ENCODE measurements at regions not wholly inside any gene's neighbourhood (a gene's known extent, or its start where the extent isn't known, plus 50 kb on each side); places are given as distances from the start of the nearest gene placed in this dataset.

DNA sequence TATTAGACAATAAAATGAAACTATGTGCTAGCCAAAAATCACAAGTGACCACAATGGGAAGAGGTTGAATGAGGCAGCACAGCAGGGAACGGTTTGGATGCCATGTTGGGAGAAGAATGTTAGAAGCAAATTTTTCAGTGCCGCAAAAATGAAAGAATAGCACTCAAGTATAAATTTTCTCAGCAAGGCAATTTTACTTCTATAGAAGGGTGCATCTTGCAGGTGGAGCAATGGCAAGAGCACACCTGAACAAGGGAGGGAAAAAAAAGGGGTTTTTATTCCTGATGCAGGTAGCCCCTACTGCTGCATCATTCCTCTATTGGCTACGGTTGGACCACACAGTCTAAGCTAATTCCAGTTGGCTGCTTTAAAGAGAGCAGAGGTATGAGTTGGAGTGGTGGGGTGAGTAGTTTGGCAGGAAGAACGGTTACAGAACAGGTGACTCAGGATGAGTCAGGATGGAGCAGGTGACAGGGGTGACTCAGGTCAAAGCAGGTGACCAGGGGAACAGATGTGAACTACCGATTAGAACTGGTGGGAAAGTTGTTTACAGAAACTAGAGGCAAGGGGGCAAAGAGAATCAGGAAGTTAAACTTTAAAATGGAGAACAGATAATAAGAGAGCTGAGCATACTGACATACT lies 301.1 kb upstream of the NRIP1 start:
- Histone ChIP-seq H3K36me3 (replicated peaks in 1 of 2; ENCODE audit: control insufficient read depth in 1 of 2, insufficient read depth in 2 of 2, low read length in 2 of 2) (peaks cover 0 to 2% of the 10 kb centered on the region in 2 experiments; a peak in 1 of 5 replicates), H3K27me3 (ENCODE audit: control insufficient read depth in 1 of 2, insufficient read depth in 2 of 2, low read length in 2 of 2) (no peaks in the 10 kb centered on the region), H3K9me3 (ENCODE audit: low read length) (peaks cover 9% of the 10 kb centered on the region; the same call in 1 of the 2 replicates), H3K4me2 (ENCODE audit: low read depth, low read length) (no peak overlapping the region), H4K20me1 (ENCODE audit: insufficient read depth, low read length) (no peaks in the 10 kb centered on the region), H2AFZ (ENCODE audit: low read length) (no peak overlapping the region), H3K9ac (ENCODE audit: insufficient read depth, low read depth, low read length) (no peak overlapping the region), H3K79me2 (ENCODE audit: insufficient read depth, low read length) (no peaks in the 10 kb centered on the region), H3K27ac (ENCODE audit: extremely low read length, insufficient read depth, low read length) (no peak overlapping the region), H3K4me1 (ENCODE audit: insufficient read depth, low read length) (peaks cover 13% of the 10 kb centered on the region), H3K4me3 (replicated peaks in 1 of 3; ENCODE audit: insufficient read depth in 1 of 3, low read depth in 2 of 3, low read length in 3 of 3) (no peak overlapping the region)
- FAIRE-seq: no peak
- no TSS peak for BruUV-seq (replicated peaks)
- CTCF ChIA-PET (ENCODE audit: low intra/inter-chr PET ratio, low total read pairs): no interaction called here
- ATAC-seq: no peak
- POLR2A ChIA-PET: no interaction called here
- intact Hi-C loops (cut with micrococcal nuclease; ENCODE audit: unreplicated experiment): no loop called here
- in situ Hi-C loops (cut with HindIII; ENCODE audit: extremely low pct_ligation_motif_present, low pct_unique_long_range_greater_than_20kb): no loop called here
- peak; percentile 13 for DNase-seq (ENCODE audit: low spot score)
- WGBS (ENCODE audit: low lambda C conversion rate): 58% methylated on average over 5 of the region's 5 CpGs
- TF ChIP-seq DNMT1 (CRISPR knock-in tag; IDR thresholded peaks at IDR 0.05): no peak
- TF ChIP-seq ZFP62 (CRISPR knock-in tag; IDR thresholded peaks at IDR 0.05): no peak
- TF ChIP-seq IRF2 (CRISPR knock-in tag; IDR thresholded peaks at IDR 0.05): no peak
- TF ChIP-seq, protein P1, sequence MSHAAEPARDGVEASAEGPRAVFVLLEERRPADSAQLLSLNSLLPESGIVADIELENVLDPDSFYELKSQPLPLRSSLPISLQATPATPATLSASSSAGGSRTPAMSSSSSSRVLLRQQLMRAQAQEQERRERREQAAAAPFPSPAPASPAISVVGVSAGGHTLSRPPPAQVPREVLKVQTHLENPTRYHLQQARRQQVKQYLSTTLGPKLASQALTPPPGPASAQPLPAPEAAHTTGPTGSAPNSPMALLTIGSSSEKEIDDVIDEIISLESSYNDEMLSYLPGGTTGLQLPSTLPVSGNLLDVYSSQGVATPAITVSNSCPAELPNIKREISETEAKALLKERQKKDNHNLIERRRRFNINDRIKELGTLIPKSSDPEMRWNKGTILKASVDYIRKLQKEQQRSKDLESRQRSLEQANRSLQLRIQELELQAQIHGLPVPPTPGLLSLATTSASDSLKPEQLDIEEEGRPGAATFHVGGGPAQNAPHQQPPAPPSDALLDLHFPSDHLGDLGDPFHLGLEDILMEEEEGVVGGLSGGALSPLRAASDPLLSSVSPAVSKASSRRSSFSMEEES (CRISPR knock-in tag; IDR thresholded peaks at IDR 0.05): peak; percentile 74
- TF ChIP-seq, protein P2, sequence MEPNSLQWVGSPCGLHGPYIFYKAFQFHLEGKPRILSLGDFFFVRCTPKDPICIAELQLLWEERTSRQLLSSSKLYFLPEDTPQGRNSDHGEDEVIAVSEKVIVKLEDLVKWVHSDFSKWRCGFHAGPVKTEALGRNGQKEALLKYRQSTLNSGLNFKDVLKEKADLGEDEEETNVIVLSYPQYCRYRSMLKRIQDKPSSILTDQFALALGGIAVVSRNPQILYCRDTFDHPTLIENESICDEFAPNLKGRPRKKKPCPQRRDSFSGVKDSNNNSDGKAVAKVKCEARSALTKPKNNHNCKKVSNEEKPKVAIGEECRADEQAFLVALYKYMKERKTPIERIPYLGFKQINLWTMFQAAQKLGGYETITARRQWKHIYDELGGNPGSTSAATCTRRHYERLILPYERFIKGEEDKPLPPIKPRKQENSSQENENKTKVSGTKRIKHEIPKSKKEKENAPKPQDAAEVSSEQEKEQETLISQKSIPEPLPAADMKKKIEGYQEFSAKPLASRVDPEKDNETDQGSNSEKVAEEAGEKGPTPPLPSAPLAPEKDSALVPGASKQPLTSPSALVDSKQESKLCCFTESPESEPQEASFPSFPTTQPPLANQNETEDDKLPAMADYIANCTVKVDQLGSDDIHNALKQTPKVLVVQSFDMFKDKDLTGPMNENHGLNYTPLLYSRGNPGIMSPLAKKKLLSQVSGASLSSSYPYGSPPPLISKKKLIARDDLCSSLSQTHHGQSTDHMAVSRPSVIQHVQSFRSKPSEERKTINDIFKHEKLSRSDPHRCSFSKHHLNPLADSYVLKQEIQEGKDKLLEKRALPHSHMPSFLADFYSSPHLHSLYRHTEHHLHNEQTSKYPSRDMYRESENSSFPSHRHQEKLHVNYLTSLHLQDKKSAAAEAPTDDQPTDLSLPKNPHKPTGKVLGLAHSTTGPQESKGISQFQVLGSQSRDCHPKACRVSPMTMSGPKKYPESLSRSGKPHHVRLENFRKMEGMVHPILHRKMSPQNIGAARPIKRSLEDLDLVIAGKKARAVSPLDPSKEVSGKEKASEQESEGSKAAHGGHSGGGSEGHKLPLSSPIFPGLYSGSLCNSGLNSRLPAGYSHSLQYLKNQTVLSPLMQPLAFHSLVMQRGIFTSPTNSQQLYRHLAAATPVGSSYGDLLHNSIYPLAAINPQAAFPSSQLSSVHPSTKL (CRISPR knock-in tag; IDR thresholded peaks at IDR 0.05): 0 out of 2 replicates have a peak, but pooled peaks have one; percentile 26
- TF ChIP-seq EP300 (IDR thresholded peaks at IDR 0.05; ENCODE audit: low read depth in 2 of 2, low read length in 2 of 2): peak in 1 of 2 experiments; percentile 57; a peak in 1 of 4 replicates
- TF ChIP-seq EP300 (CRISPR knock-in tag; IDR thresholded peaks at IDR 0.05; ENCODE audit: borderline replicate concordance): no peak
- TF ChIP-seq KLF13 (CRISPR knock-in tag; IDR thresholded peaks at IDR 0.05): no peak
- TF ChIP-seq CEBPG (CRISPR knock-in tag; IDR thresholded peaks at IDR 0.05): no peak
- TF ChIP-seq FOSL2 (CRISPR knock-in tag; IDR thresholded peaks at IDR 0.05): peak; percentile 91
- TF ChIP-seq ZNF136 (CRISPR knock-in tag; IDR thresholded peaks at IDR 0.05; ENCODE audit: low read depth): no peak
- TF ChIP-seq, protein P3, sequence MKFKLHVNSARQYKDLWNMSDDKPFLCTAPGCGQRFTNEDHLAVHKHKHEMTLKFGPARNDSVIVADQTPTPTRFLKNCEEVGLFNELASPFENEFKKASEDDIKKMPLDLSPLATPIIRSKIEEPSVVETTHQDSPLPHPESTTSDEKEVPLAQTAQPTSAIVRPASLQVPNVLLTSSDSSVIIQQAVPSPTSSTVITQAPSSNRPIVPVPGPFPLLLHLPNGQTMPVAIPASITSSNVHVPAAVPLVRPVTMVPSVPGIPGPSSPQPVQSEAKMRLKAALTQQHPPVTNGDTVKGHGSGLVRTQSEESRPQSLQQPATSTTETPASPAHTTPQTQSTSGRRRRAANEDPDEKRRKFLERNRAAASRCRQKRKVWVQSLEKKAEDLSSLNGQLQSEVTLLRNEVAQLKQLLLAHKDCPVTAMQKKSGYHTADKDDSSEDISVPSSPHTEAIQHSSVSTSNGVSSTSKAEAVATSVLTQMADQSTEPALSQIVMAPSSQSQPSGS (CRISPR knock-in tag; IDR thresholded peaks at IDR 0.05): no peak
- no peak for TF ChIP-seq HNF4G (IDR thresholded peaks at IDR 0.05; ENCODE audit: borderline replicate concordance, low read depth, low read length)
- TF ChIP-seq HNF4G (CRISPR knock-in tag; IDR thresholded peaks at IDR 0.05; ENCODE audit: borderline replicate concordance, low read depth): no peak
- no peak for TF ChIP-seq GABPB1 (CRISPR knock-in tag; IDR thresholded peaks at IDR 0.05)
- TF ChIP-seq, protein P4, sequence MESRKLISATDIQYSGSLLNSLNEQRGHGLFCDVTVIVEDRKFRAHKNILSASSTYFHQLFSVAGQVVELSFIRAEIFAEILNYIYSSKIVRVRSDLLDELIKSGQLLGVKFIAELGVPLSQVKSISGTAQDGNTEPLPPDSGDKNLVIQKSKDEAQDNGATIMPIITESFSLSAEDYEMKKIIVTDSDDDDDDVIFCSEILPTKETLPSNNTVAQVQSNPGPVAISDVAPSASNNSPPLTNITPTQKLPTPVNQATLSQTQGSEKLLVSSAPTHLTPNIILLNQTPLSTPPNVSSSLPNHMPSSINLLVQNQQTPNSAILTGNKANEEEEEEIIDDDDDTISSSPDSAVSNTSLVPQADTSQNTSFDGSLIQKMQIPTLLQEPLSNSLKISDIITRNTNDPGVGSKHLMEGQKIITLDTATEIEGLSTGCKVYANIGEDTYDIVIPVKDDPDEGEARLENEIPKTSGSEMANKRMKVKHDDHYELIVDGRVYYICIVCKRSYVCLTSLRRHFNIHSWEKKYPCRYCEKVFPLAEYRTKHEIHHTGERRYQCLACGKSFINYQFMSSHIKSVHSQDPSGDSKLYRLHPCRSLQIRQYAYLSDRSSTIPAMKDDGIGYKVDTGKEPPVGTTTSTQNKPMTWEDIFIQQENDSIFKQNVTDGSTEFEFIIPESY (CRISPR knock-in tag; IDR thresholded peaks at IDR 0.05): 0 out of 2 replicates have a peak, but pooled peaks have one; percentile 14
- TF ChIP-seq RXRB (CRISPR knock-in tag; IDR thresholded peaks at IDR 0.05; ENCODE audit: borderline replicate concordance): 0 out of 2 replicates have a peak, but pooled peaks have one; percentile 19
